ENCODE measurements at regions not wholly inside any gene's neighbourhood (a gene's known extent, or its start where the extent isn't known, plus 50 kb on each side); places are given as distances from the start of the nearest gene placed in this dataset.

- TF ChIP-seq CTCF (IDR thresholded peaks at IDR 0.05) (no peak), POLR2A (IDR thresholded peaks at IDR 0.05) (no peak)
These were observed 62.9 kb upstream of the OXGR1 start for GRCh38 chr13:97057176-97057575.
